Liver (tissue), 3 donors: ENCODE measurements at regions not wholly inside any gene's neighbourhood (a gene's known extent, or its start where the extent isn't known, plus 50 kb on each side); places are given as distances from the start of the nearest gene placed in this dataset.

ENCODE experiments used
- CTCF ChIP-seq: fragments of 150-350 bp; IDR thresholded peaks from 2 replicates; pipeline ENCODE4 v1.5.1; 2017; ENCODE audit warnings: improper control_type of control experiment, low read depth, low read length; ENCODE audit not compliant: missing input control
- MAX ChIP-seq: IDR thresholded peaks from 2 replicates; pipeline ENCODE4 v1.6.1; 2016; ENCODE audit warnings: antibody characterized with exemption
- REST ChIP-seq: IDR thresholded peaks from 2 replicates; pipeline ENCODE4 v1.6.1; 2016; ENCODE audit warnings: antibody characterized with exemption, mild to moderate bottlenecking
- RXRA ChIP-seq, 2 donors: IDR thresholded peaks; 2 replicates each; pipeline ENCODE4 v1.6.1; 2017 to 2018; ENCODE audit warnings: antibody characterized with exemption in 2 of 2, mild to moderate bottlenecking in 1 of 2
- TAF1 ChIP-seq: conservative IDR thresholded peaks from 2 replicates; pipeline ENCODE4 v1.6.1; 2016; ENCODE audit warnings: antibody characterized with exemption, mild to moderate bottlenecking
- donor health status: healthy.
- donor health status: healthy.

DNA sequence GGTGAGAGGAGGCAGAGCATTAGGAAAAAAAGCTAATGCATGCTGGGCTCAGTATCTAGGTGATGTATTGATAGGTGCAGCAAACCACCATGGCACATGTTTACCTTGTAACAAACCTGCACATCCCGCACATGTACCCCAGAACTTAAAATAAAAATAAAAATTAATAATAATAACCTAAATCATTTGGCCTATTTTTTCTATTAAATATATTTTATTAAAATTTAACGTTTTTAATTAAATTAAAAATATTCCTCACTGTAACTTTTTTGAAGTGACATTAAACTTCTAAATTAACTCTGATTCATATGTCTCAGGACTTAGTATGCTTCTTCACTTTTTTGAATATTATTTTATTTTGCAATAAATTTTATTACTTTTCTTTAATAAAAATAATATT, 83.7 kb upstream of the PARP8 start:
- no peak for TF ChIP-seq TAF1
- no peak for TF ChIP-seq CTCF
- TF ChIP-seq REST = no peak
- TF ChIP-seq MAX = no peak
- TF ChIP-seq RXRA (IDR thresholded peaks at IDR 0.05) = no peak
